ENCODE measurements at regions not wholly inside any gene's neighbourhood (a gene's known extent, or its start where the extent isn't known, plus 50 kb on each side); places are given as distances from the start of the nearest gene placed in this dataset.

DNA sequence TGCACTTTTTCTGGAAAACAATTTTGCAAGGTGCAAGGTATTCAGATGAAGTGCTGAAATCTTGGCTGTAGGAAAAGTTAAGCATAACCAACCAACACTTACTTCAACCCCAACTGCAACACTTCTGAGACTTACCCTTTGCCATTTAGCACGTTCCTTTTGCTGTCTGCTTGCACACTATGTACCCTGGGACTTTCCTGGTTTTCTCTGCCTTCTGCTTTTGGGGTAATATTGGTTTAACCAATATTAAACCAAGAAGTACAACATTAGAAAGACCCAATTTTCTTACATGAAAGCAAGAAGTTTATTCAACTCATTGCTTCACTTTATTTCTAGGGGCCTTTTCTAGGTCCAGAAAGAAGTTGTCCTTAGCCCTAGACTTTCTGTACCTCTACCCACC lies 193.0 kb downstream of the HLX start:
- no peak for DNase-seq

GRCh38 chr1:221074332-221074731 lies 195.1 kb downstream of the HLX start:
- DNase-seq = no peak

DNA sequence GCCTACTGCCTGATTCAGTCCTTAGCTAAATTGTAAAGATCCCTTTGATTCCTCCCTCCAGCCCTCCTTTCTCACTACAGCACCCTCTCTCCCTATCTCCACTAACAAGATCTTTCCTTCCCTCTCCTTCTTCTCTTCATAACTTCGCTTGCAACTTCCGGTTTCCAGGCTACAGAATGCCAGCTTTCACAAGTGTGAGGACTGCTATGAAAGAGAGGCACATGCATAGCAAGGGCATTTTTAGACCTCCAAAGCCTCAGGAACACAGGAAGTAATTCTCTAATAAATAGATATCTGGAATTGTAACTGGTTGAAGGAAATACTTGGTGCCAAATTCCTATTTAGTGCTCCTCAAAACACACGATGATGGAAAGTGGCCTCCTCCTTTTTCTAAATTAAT lies 196.7 kb downstream of the HLX start:
- no peak for DNase-seq

DNA sequence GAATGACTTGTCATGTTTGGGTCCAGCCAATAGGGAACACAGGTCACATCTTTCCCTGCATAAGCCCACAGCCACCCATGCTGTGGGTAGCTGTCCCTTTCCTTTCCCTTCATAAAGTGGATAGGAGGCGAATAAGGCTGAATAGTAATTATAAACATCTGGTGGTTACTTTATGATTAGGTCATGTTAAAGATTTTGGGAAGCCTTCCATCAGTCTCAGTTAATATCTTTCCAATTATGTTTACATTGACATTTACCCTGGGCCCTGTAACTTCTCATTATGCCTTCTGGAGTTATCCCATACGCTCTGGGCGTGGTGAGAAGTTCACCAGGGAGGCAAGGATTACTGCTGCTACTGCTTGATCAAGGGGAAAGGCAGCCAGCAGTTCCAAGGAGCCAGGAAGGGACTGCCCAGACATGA lies 197.2 kb downstream of the HLX start:
- no peak for DNase-seq

GRCh38 chr1:221078260-221078965 lies 199.2 kb downstream of the HLX start:
- DNase-seq = no peak

DNA sequence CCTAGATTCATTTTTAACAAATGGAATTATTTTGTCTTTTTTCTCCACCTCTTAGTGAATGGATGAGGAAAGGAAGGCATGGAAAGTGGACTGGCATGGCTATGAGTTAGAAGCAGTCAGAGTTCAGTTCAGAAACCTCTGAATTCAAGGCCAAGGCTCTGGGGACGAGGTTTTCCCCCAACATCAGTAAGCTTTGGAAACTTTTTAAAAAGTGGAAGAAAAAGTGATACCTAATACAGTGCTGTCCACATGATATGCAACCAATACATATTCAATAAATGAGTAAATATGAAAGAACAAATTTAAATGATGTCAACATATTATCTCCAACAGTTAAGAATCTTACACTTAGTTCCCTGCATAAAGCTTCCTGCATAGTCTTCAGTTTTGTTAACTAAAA lies 204.7 kb downstream of the HLX start:
- no peak for DNase-seq

- no peak for DNase-seq
Observed at GRCh38 chr1:221084681-221085080, 205.4 kb downstream of the HLX start.

DNA sequence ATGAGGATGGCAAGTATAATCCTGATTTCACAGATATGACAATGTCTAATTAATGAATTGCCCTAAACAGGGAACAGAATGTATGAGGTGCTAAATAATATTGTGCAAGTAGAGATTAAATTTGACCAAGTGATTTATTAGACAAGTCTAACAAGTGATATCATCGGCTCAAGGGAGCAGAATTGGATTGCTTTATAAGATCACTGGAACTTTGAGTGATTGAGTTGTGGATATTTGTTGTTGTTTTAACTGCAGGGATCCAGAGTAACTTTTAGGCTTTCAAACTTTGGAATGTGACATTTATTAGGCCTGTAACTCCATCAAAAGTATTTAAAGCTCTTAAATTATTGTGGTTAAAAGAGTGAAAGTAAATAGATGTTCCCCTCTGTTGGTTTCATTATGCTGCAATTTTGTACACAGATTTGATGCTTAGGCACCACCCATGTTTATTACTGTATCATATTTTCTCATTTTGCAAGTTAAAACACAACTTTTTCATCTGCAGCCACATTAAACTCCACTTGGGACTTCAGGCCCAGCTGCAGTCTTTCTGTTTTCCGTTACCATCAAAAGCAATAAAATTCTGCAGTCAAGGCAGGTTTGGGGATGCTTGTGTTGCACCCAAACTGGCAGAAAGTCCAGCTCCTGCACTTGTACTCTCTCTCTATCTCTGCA lies 206.6 kb downstream of the HLX start:
- no peak for DNase-seq

DNA sequence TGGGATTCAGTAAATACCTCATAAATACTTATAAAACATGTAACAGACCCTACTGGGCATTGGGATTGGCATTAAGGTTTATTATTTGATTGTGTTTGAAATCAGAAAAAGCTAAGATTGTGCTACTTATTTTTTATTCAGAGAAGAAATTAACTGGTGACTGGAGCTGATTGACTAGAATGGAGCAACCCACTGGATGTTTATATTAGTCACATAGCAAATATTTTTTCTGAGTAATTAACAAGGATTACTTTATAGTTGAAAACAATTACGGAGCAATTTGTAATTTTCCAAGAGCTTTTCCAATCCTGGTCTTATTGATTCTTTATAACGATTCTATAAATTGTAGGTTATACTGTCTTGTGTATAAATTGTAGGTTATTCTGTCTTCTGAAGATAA lies 208.7 kb downstream of the HLX start:
- DNase-seq = peak in 1 of 2 experiments; percentile 20

GRCh38 chr1:221089273-221089672 lies 210.0 kb downstream of the HLX start:
- no peak for DNase-seq

- DNase-seq = no peak
Observed at GRCh38 chr1:221089803-221090202, 210.6 kb downstream of the HLX start.

GRCh38 chr1:221093903-221094791 lies 214.9 kb downstream of the HLX start:
- DNase-seq = no peak

DNA sequence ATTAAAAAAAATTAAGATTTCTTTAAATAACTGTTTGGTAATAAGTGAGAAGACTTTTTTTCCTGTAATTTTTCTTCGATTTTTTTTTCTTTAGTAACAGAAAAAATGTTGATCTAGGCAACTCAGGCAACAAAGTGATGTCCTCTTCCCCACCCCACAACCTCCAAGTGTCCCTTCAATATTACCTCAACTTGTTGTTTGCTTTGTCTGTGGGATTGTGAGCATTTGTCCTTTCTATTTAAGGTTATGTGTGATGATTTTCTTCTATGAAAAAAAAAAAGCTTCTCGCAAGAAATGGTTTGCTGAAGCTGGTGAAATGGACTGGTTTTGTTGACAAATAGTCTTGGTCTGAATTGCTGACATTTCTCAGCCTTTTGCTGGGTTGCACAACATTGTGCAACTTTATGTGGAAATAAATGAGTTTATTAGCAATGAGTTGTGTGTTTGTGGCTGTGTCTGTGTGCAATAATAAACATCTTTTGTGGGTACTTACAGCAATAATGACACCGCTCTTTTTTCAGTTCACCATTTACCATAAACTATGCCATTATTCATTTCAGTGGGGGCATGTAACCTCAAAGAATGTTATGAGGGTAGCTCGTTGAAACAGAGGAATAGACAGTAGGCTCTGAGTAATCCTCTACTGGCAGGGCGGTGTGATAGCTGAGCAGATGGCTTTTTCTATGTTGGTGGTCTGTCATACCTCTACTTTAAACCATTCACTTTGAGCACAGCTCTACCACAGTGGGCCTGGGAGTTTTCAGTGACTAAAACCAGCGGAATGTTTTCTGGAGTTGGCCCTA lies 218.4 kb downstream of the HLX start:
- no peak for DNase-seq

DNA sequence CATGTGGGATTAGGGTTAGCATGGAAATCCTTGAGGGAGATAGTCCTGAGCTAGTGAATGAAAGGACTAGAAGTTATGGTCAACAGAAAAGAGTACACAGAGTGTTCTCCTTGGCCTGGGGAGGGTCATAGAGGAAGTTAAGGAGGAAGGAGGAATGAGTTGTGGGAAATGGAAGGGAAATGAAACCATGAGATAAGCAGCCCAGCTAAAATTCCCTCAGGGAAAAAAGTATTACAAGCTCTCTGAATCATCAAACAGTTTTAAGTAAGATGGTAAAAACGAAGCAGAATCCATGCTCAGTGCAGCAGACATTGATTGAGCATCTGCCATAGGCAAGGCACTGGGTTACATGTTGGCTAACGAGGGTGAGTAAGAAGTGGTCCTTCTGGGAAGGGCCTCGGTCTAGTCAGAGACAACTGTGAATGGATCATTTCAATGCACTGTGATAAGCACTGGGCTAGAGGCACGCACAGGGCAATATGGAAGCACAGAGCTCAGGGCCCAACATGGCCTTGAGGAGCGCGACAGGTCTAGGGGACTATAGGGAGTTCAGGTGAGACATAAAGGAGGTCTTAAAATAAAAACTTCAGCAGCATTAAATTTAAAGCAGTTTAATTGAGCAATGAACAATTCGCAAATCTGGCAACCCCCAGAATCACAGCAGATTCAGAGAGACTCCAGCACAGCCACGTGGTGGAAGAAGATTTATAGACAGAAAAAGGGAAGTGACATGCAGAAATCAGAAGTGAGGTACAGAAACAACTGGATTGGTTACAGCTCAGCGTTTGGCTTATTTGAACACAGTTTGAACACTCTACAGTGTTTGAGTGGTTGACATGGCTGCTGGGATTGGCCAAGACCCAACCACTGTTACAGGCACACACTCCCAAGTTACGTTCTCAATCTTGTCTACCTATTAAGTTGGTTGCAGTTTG lies 219.5 kb downstream of the HLX start:
- DNase-seq = no peak

DNA sequence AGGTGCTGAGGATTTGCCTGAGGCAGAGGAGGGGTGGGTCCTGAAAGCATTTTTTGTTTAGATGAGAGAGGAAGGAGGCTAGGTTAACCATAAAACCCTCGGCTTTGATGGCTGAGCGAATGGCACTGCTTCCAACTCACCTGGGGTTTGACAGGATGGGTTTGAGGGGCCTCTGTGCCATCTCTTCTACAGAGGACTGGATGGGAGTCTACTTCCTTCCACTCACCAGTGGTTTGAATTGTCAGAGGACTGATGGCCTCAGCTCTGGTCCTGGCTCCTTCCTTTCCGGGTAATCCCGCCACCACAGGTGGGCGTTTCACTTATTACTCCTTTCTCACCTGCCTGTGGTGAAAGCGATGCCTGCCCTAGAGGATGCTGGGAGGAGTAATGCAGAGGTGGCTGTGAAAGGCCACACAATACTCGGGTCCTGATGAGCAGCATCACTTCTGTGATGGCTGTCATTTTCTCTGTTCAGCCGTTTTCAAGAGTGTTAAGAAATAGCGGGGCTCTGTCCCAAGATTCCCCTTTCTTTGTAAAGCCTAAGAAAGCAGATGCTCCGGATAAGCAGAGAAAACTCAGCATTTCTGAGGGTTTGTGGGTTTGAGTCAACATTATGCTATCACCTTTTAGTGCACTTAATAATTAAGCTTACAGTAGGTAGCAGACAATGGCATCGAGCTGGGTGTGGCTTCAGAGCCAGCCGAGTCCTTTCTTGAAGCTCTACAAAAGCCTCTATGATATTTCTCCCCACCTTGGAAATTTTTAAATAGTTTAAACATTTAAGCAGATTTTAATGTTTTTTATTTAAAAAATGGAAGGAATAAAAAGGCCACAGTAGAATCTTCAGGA lies 220.7 kb downstream of the HLX start:
- no peak for DNase-seq

GRCh38 chr1:221100611-221101010 lies 221.4 kb downstream of the HLX start:
- no peak for DNase-seq

- no peak for DNase-seq
Observed at GRCh38 chr1:221101807-221102605, 222.8 kb downstream of the HLX start.

GRCh38 chr1:221104596-221104995 lies 225.4 kb downstream of the HLX start:
- DNase-seq = no peak

GRCh38 chr1:221105578-221105977 lies 226.3 kb downstream of the HLX start:
- no peak for DNase-seq

DNA sequence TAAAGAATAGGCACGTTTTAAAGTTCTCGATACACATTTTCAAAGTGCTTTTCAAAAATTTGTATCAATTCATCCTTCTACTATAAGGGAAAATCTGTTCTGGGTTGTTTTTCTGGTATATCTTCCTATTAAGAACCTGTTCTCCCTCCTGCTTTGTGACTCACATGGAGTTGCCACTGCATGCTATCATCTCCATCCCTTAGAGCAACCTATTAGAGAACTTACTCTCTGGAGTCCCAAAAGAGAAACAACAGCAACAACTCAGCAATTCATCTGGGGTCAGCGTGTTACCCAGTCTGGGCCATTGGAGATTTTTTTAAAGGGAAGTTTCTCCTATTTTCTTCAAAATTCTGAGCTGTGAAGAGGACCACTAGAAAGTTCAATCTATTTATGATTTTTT lies 227.4 kb downstream of the HLX start:
- no peak for DNase-seq
